Testis (tissue), 2 donors: ENCODE measurements at regions not wholly inside any gene's neighbourhood (a gene's known extent, or its start where the extent isn't known, plus 50 kb on each side); places are given as distances from the start of the nearest gene placed in this dataset.

Experiments used
- POLR2A ChIP-seq: fragments of 450-650 bp; IDR thresholded peaks from one replicate; pipeline ENCODE4 v1.6.1; 2017; ENCODE audit warnings: antibody characterized with exemption, mild to moderate bottlenecking, moderate library complexity
- TF ChIP-seq, protein P1 (sequence below), 3 experiments: fragments of 450-650 bp in 2 of 3; fragments of 200-600 bp in 1 of 3; sonication (generic) in 1 of 3; IDR thresholded peaks; one replicate each; pipeline ENCODE4 v1.5.1; 2016 to 2019; ENCODE audit warnings: antibody characterized with exemption in 3 of 3, mild to moderate bottlenecking in 2 of 3, moderate library complexity in 1 of 3

DNA sequence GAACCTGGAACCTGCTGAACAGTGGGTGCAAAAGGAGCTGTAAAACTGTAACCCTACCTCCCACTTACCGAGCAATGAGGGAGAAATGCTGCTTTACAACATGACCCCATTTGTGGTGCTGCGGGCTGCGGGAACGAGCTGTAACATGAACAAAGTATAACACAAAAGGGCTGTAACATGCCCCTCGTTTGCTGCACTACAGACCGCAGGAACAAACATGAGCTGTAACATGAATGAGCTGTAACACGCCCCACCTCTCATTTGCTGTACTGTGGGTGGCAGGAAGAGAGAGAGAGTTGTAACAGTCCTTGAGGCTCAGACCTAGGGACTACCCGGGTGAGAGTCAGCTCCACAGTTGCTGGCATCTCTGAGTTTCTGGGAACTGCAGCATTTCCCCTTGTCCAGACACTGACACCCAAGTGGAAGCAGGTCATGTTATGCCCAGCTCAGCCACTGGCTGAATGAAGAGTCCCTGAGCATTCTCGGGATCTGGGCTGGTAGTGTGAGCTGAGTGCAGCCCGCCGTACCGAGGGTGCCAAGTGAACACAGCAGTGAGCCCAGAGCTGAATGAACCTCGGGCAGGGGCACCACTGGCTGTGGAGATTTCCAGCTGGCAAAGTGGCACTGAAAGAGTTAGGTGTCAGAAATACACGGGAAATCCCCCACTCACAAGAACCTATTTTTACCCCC, 1385.3 kb upstream of the SPRY2 start:
- TF ChIP-seq, protein P1, sequence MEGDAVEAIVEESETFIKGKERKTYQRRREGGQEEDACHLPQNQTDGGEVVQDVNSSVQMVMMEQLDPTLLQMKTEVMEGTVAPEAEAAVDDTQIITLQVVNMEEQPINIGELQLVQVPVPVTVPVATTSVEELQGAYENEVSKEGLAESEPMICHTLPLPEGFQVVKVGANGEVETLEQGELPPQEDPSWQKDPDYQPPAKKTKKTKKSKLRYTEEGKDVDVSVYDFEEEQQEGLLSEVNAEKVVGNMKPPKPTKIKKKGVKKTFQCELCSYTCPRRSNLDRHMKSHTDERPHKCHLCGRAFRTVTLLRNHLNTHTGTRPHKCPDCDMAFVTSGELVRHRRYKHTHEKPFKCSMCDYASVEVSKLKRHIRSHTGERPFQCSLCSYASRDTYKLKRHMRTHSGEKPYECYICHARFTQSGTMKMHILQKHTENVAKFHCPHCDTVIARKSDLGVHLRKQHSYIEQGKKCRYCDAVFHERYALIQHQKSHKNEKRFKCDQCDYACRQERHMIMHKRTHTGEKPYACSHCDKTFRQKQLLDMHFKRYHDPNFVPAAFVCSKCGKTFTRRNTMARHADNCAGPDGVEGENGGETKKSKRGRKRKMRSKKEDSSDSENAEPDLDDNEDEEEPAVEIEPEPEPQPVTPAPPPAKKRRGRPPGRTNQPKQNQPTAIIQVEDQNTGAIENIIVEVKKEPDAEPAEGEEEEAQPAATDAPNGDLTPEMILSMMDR (IDR thresholded peaks at IDR 0.05) = no peak
- no peak for TF ChIP-seq POLR2A
